ENCODE measurements at regions not wholly inside any gene's neighbourhood (a gene's known extent, or its start where the extent isn't known, plus 50 kb on each side); places are given as distances from the start of the nearest gene placed in this dataset.

DNA sequence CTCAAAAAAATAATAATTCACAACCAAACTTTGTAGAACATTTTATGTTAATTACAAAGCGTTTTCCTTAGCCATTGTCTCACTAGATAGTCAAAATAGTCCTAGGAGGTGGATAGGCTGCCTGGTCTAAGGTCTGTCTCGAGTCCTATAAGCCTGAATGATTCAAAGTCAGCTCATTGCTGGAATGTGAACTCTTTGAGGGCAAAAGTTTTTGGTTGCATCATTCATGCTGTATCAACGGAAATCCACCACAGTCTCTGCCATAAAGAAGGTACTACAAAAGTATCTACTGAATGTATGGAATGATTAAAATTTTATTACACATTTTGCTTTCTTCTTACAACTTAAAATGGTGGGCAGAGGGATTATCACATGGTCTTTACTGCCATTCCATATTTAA, 387.3 kb upstream of the RARB start:
- TF ChIP-seq, protein P1, sequence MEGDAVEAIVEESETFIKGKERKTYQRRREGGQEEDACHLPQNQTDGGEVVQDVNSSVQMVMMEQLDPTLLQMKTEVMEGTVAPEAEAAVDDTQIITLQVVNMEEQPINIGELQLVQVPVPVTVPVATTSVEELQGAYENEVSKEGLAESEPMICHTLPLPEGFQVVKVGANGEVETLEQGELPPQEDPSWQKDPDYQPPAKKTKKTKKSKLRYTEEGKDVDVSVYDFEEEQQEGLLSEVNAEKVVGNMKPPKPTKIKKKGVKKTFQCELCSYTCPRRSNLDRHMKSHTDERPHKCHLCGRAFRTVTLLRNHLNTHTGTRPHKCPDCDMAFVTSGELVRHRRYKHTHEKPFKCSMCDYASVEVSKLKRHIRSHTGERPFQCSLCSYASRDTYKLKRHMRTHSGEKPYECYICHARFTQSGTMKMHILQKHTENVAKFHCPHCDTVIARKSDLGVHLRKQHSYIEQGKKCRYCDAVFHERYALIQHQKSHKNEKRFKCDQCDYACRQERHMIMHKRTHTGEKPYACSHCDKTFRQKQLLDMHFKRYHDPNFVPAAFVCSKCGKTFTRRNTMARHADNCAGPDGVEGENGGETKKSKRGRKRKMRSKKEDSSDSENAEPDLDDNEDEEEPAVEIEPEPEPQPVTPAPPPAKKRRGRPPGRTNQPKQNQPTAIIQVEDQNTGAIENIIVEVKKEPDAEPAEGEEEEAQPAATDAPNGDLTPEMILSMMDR (IDR thresholded peaks at IDR 0.05) = no peak
- TF ChIP-seq POLR2A (IDR thresholded peaks at IDR 0.05) (no peak), EP300 (IDR thresholded peaks at IDR 0.05) (no peak)

Data from suprapubic skin (tissue), 3 donors.